CD4-positive, alpha-beta T cell (primary cell): ENCODE measurements at regions not wholly inside any gene's neighbourhood (a gene's known extent, or its start where the extent isn't known, plus 50 kb on each side); places are given as distances from the start of the nearest gene placed in this dataset.

Experiments used
- ATAC-seq: fragments of 200-7000 bp; cut with Tn5 transposase; one replicate; pipeline ENCODE4 v1.10.0; 2022; ENCODE audit warnings: mild to moderate bottlenecking; ENCODE audit not compliant: poor library complexity
- CTCF ChIA-PET: fragments of 350-600 bp; sonication (Branson Sonifier 250); formaldehyde crosslinking; loops from one replicate; lab custom pipeline; 2021; ENCODE audit warnings: antibody characterized with exemption, inconsistent platforms; lab: Charles Lee
- POLR2A ChIA-PET: fragments of 350-600 bp; sonication (Branson Sonifier 250); formaldehyde crosslinking; loops from one replicate; lab custom pipeline; 2021; ENCODE audit warnings: antibody characterized with exemption, inconsistent platforms; lab: Charles Lee
- DNase-seq, 14 experiments: peaks; one replicate each; pipeline ENCODE4 v3.0.0-alpha.2; 2013 to 2020; ENCODE audit warnings: mixed read lengths in 2 of 14
- H3K27ac ChIP-seq, 2 donors: one replicate each; pipeline versions ENCODE4 v1.5.1 to v1.7.0; 2013; ENCODE audit warnings: low read length in 2 of 2, low read depth in 1 of 2, mild to moderate bottlenecking in 1 of 2
- H3K27me3 ChIP-seq, 2 experiments: 1 replicate in 1 of 2; 2 replicates in 1 of 2; pipeline versions ENCODE4 v1.6.1 to v1.7.0; 2013; ENCODE audit warnings: low read length in 2 of 2, control low read depth in 1 of 2, mild to moderate bottlenecking in 1 of 2, moderate library complexity in 1 of 2; ENCODE audit not compliant: insufficient read depth in 2 of 2, control insufficient read depth in 1 of 2
- H3K36me3 ChIP-seq: one replicate; pipeline ENCODE4 v1.6.1; 2013; ENCODE audit warnings: low read length, control low read depth; ENCODE audit not compliant: insufficient read depth
- H3K4me1 ChIP-seq: one replicate; pipeline ENCODE4 v1.6.1; 2013; ENCODE audit warnings: low read length, control low read depth; ENCODE audit not compliant: insufficient read depth
- H3K4me3 ChIP-seq: one replicate; pipeline ENCODE4 v1.5.1; 2013; ENCODE audit warnings: mild to moderate bottlenecking, low read length, moderate library complexity
- H3K9me3 ChIP-seq, 2 experiments: 1 replicate in 1 of 2; 2 replicates in 1 of 2; pipeline versions ENCODE4 v1.6.1 to v1.7.0; 2013; ENCODE audit warnings: low read length in 2 of 2, mild to moderate bottlenecking in 2 of 2, control low read depth in 1 of 2, moderate library complexity in 1 of 2; ENCODE audit not compliant: control insufficient read depth in 1 of 2, insufficient read depth in 1 of 2
- H3K27ac Mint-ChIP-seq: one replicate; pipeline ENCODE4 v1.8.0; 2020; ENCODE audit warnings: mixed read lengths
- H3K27me3 Mint-ChIP-seq: one replicate; pipeline ENCODE4 v1.8.0; 2021; ENCODE audit warnings: mixed read lengths
- H3K36me3 Mint-ChIP-seq: one replicate; pipeline ENCODE4 v1.8.0; 2021; ENCODE audit warnings: low read depth, mixed read lengths
- H3K4me1 Mint-ChIP-seq: one replicate; pipeline ENCODE4 v1.8.0; 2021; ENCODE audit warnings: low read depth, mixed read lengths
- H3K4me3 Mint-ChIP-seq: one replicate; pipeline ENCODE4 v1.8.0; 2020; ENCODE audit warnings: mild to moderate bottlenecking, mixed read lengths
- H3K9me3 Mint-ChIP-seq: one replicate; pipeline ENCODE4 v1.8.0; 2020; ENCODE audit warnings: mixed read lengths
- CTCF ChIP-seq: fragments of 200-600 bp; IDR thresholded peaks from one replicate; pipeline ENCODE4 v1.8.0; 2022; ENCODE audit warnings: antibody characterized with exemption, mild to moderate bottlenecking
- intact Hi-C, 2 experiments: fragments of 100-400 bp; cut with DNase I in 1 of 2; cut with micrococcal nuclease in 1 of 2; formaldehyde crosslinking; loops; one replicate each; pipeline versions ENCODE4 v1.15.1 to v1.9.0; 2023 to 2025; cut with DNase I, micrococcal nuclease

DNA sequence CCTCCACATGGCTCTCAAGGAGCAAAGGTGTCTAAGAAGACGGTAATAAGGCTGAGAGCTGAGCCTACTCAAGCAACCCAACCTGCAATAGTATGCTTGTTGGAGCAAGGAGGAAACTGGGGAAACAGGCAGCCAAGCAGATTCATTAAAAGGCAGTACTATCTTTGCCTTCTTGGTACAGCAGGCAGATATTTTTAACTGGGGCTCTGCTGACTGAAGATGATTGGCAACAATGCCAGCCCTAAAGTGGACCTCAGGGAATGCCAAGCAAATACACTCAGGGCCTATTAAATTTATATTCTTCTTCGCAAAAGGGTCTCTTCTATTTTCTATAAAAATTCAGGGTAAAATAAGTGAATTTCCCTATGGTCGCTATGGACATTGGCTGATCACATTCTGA, 109.4 kb upstream of the PCGF5 start:
- Histone ChIP-seq H3K4me3 (no peak overlapping the region), H3K9me3 (no peaks in the 10 kb centered on the region), H3K4me1 (no peaks in the 10 kb centered on the region), H3K27ac (no peak overlapping the region), H3K36me3 (no peaks in the 10 kb centered on the region), H3K27me3 (no peaks in the 10 kb centered on the region)
- H3K4me3 Mint-ChIP-seq = no peak overlapping the region
- ATAC-seq (no peak), DNase-seq (no peak)
- H3K4me1 Mint-ChIP-seq = no peaks in the 10 kb centered on the region
- H3K27ac Mint-ChIP-seq = no peak overlapping the region
- ChIA-PET POLR2A (no interaction called here), CTCF (no interaction called here)
- no peaks in the 10 kb centered on the region for H3K9me3 Mint-ChIP-seq
- intact Hi-C loops = no loop called here
- no peaks in the 10 kb centered on the region for H3K36me3 Mint-ChIP-seq
- H3K27me3 Mint-ChIP-seq = no peaks in the 10 kb centered on the region
- TF ChIP-seq CTCF = no peak

DNA sequence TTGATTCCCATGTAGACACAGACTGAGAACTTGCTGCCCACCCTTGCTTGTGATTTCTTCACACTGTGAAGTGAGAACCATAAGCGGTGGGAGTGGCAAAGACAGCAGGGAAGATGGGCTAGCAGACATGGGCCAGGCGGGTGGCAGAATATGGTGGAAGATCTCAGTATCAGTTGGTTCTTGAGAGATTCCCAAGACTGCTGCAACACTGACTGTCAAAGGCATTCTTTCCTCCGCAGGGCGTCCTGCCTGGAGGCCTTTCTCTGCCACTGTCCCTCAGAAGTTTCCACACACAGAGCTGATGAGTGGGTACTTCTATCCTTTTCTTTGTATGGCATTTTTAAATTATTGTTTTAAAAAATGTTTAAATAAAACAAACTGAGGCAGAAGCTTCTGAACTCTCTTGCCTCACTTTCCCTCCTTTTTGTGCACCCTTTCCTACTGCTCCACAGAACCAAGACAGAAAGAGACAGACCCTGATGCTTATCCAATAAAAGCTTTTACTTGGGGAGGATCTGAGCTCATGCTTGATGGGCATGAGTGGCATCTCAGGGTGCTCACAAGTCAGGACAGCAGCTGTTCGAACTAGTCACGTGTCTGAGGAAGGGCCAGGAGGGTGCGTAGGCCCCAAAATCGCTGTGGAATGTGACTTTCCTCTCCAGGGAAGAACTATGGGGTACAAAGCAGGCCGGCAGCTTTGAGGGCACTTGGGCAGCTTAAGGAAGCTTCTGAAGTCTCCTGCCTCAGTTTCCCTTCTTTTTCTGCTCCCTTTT, 104.7 kb upstream of the PCGF5 start:
- DNase-seq (no peak), ATAC-seq (no peak)
- POLR2A ChIA-PET = no interaction called here
- H3K27ac Mint-ChIP-seq = no peak overlapping the region
- Histone ChIP-seq H3K36me3 (no peaks in the 10 kb centered on the region), H3K4me3 (no peak overlapping the region), H3K27me3 (no peaks in the 10 kb centered on the region), H3K4me1 (no peaks in the 10 kb centered on the region), H3K27ac (no peak overlapping the region), H3K9me3 (no peaks in the 10 kb centered on the region)
- no peaks in the 10 kb centered on the region for H3K4me1 Mint-ChIP-seq
- H3K36me3 Mint-ChIP-seq = no peaks in the 10 kb centered on the region
- no peaks in the 10 kb centered on the region for H3K27me3 Mint-ChIP-seq
- no peak overlapping the region for H3K4me3 Mint-ChIP-seq
- intact Hi-C loops = no loop called here
- CTCF ChIA-PET = no interaction called here
- no peak for TF ChIP-seq CTCF
- no peaks in the 10 kb centered on the region for H3K9me3 Mint-ChIP-seq

DNA sequence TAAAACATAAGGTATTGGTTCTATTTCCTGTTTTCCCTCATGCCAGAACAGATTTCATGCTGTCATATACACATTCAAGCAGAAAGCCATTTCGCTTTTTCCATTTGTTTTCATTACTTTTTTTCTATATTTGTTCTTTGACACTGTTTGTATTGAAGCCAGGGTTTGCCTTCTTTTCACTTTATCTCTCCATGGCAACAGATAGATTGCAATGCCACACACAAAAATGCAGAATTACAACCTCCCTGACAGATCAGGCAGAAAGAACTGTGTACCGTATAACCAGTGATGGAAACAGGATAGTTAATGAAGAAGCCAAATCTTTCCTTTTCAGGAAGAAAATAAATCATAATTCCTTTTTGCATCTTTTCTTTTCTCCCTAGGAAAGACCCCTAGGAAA, 103.0 kb upstream of the PCGF5 start:
- Histone ChIP-seq H3K36me3 (no peaks in the 10 kb centered on the region), H3K27ac (no peak overlapping the region), H3K4me1 (no peaks in the 10 kb centered on the region), H3K27me3 (no peaks in the 10 kb centered on the region), H3K4me3 (no peak overlapping the region), H3K9me3 (no peaks in the 10 kb centered on the region)
- H3K4me3 Mint-ChIP-seq = no peak overlapping the region
- ATAC-seq (no peak), DNase-seq (no peak)
- no peaks in the 10 kb centered on the region for H3K36me3 Mint-ChIP-seq
- intact Hi-C loops = no loop called here
- TF ChIP-seq CTCF = no peak
- H3K27ac Mint-ChIP-seq = no peak overlapping the region
- no peaks in the 10 kb centered on the region for H3K27me3 Mint-ChIP-seq
- ChIA-PET POLR2A (interaction anchor here (1.8 kb wide), 1 partner anchor 46 kb away, joined by 4 read pairs; no protein-coding TSS in a partner anchor), CTCF (interaction anchor here (1.4 kb wide), 1 partner anchor 28 kb away, joined by 3 read pairs; no protein-coding TSS in a partner anchor)
- no peaks in the 10 kb centered on the region for H3K4me1 Mint-ChIP-seq
- no peaks in the 10 kb centered on the region for H3K9me3 Mint-ChIP-seq
